ENCODE measurements at regions not wholly inside any gene's neighbourhood (a gene's known extent, or its start where the extent isn't known, plus 50 kb on each side); places are given as distances from the start of the nearest gene placed in this dataset.

GRCh38 chrX:148269513-148269912 lies 230.9 kb upstream of the AFF2 start:
- TF ChIP-seq EP300 (IDR thresholded peaks at IDR 0.05): no peak
- TF ChIP-seq POLR2AphosphoS5 (IDR thresholded peaks at IDR 0.05): no peak
- TF ChIP-seq CTCF (IDR thresholded peaks at IDR 0.05): no peak
- TF ChIP-seq POLR2A (IDR thresholded peaks at IDR 0.05): no peak
- DNase-seq (no peak), ATAC-seq (ENCODE audit: low FRiP score in 2 of 2) (no peak)
- no peaks in the 10 kb centered on the region for H3K36me3 ChIP-seq
- no peaks in the 10 kb centered on the region for H3K27me3 ChIP-seq
- H3K9me3 ChIP-seq: no peaks in the 10 kb centered on the region
- H3K4me3 ChIP-seq: no peak overlapping the region
- H3K27ac ChIP-seq: no peak overlapping the region
- H3K4me1 ChIP-seq: no peaks in the 10 kb centered on the region
- WGBS, 2 donors: 52 to 80% methylated on average over 3 of the region's 3 CpGs

- H3K9me3 ChIP-seq: no peaks in the 10 kb centered on the region
- TF ChIP-seq EP300 (IDR thresholded peaks at IDR 0.05): no peak
- TF ChIP-seq POLR2A (IDR thresholded peaks at IDR 0.05): no peak
- TF ChIP-seq POLR2AphosphoS5 (IDR thresholded peaks at IDR 0.05): no peak
- TF ChIP-seq CTCF (IDR thresholded peaks at IDR 0.05): no peak
- no peaks in the 10 kb centered on the region for H3K4me1 ChIP-seq
- H3K27me3 ChIP-seq: no peaks in the 10 kb centered on the region
- ATAC-seq (ENCODE audit: low FRiP score in 2 of 2) (no peak), DNase-seq (no peak)
- no peaks in the 10 kb centered on the region for H3K36me3 ChIP-seq
- no peak overlapping the region for H3K27ac ChIP-seq
- WGBS, 2 donors: 33 to 56% methylated on average over 2 of the region's 2 CpGs
- H3K4me3 ChIP-seq: no peak overlapping the region
Observed at GRCh38 chrX:148270499-148270898, 229.9 kb upstream of the AFF2 start.

- no peak overlapping the region for H3K27ac ChIP-seq
- TF ChIP-seq EP300 (IDR thresholded peaks at IDR 0.05) (no peak), CTCF (IDR thresholded peaks at IDR 0.05) (no peak), POLR2A (IDR thresholded peaks at IDR 0.05) (no peak), POLR2AphosphoS5 (IDR thresholded peaks at IDR 0.05) (no peak)
- DNase-seq (no peak), ATAC-seq (ENCODE audit: low FRiP score in 2 of 2) (no peak)
- H3K36me3 ChIP-seq: no peaks in the 10 kb centered on the region
- no peaks in the 10 kb centered on the region for H3K4me1 ChIP-seq
- no peaks in the 10 kb centered on the region for H3K9me3 ChIP-seq
- H3K4me3 ChIP-seq: no peak overlapping the region
- WGBS, 2 donors: 62 to 63% methylated on average over 2 of the region's 2 CpGs
- H3K27me3 ChIP-seq: no peaks in the 10 kb centered on the region
Observed at GRCh38 chrX:148271263-148271662, 229.2 kb upstream of the AFF2 start.

- no peak for ATAC-seq (ENCODE audit: low FRiP score in 2 of 2)
- H3K4me1 ChIP-seq: no peaks in the 10 kb centered on the region
- no peak overlapping the region for H3K4me3 ChIP-seq
- WGBS, 2 donors: 33 to 90% methylated on average over 1 of the region's 1 CpG
- H3K9me3 ChIP-seq: no peaks in the 10 kb centered on the region
- no peaks in the 10 kb centered on the region for H3K27me3 ChIP-seq
- no peaks in the 10 kb centered on the region for H3K36me3 ChIP-seq
- no peak for TF ChIP-seq CTCF (IDR thresholded peaks at IDR 0.05)
- TF ChIP-seq POLR2AphosphoS5 (IDR thresholded peaks at IDR 0.05): no peak
- no peak for TF ChIP-seq POLR2A (IDR thresholded peaks at IDR 0.05)
- TF ChIP-seq EP300 (IDR thresholded peaks at IDR 0.05): no peak
- DNase-seq: no peak
- H3K27ac ChIP-seq: no peak overlapping the region
Observed at GRCh38 chrX:148281920-148282319, 218.5 kb upstream of the AFF2 start.

GRCh38 chrX:148282504-148282903 lies 217.9 kb upstream of the AFF2 start:
- ATAC-seq (ENCODE audit: low FRiP score in 2 of 2) (no peak), DNase-seq (no peak)
- Histone ChIP-seq H3K27me3 (no peaks in the 10 kb centered on the region), H3K36me3 (no peaks in the 10 kb centered on the region), H3K27ac (no peak overlapping the region), H3K4me3 (no peak overlapping the region), H3K9me3 (no peaks in the 10 kb centered on the region), H3K4me1 (no peaks in the 10 kb centered on the region)
- 6 to 9% methylated on average over 1 of the region's 1 CpG for WGBS, 2 donors
- TF ChIP-seq POLR2AphosphoS5 (IDR thresholded peaks at IDR 0.05) (no peak), EP300 (IDR thresholded peaks at IDR 0.05) (no peak), CTCF (IDR thresholded peaks at IDR 0.05) (no peak), POLR2A (IDR thresholded peaks at IDR 0.05) (no peak)
